Panc1 (cell line): ENCODE measurements at regions not wholly inside any gene's neighbourhood (a gene's known extent, or its start where the extent isn't known, plus 50 kb on each side); places are given as distances from the start of the nearest gene placed in this dataset.

Source experiments
- ATAC-seq: fragments of 200-7000 bp; cut with Tn5 transposase; 2 replicates; pipeline ENCODE4 v1.9.1; 2020; ENCODE audit warnings: mild to moderate bottlenecking, moderate library complexity
- BruUV-seq: library from RNA; stranded (reverse); fragments of 400-500 nt; replicated peaks from 2 replicates; lab custom pipeline; 2021; lab: Mats Ljungman, UMichigan
- CTCF ChIA-PET: fragments of 300-600 bp; sonication (Branson Sonifier 250); formaldehyde crosslinking; loops from one replicate; lab custom pipeline; 2022; ENCODE audit warnings: antibody characterized with exemption; lab: Charles Lee
- POLR2A ChIA-PET: fragments of 300-600 bp; sonication (Branson Sonifier 250); formaldehyde crosslinking; loops from one replicate; lab custom pipeline; 2022; ENCODE audit warnings: antibody characterized with exemption; lab: Charles Lee
- DNase-seq: peaks from one replicate; pipeline ENCODE4 v3.0.0-alpha.2; 2010; ENCODE audit warnings: low read depth, low spot score
- H3K27ac ChIP-seq: 2 replicates; pipeline ENCODE4 v1.5.1; 2011; ENCODE audit warnings: mild to moderate bottlenecking, low read length, inconsistent platforms
- H3K27me3 ChIP-seq: fragments of 200-500 bp; sonication (Bioruptor generic); 2 replicates; pipeline ENCODE4 v1.6.0; 2014; ENCODE audit warnings: low read length, inconsistent platforms; ENCODE audit not compliant: control insufficient read depth, insufficient read depth
- H3K36me3 ChIP-seq: fragments of 200-500 bp; sonication (Bioruptor generic); 2 replicates; pipeline ENCODE4 v1.5.1; 2014; ENCODE audit warnings: inconsistent platforms, mild to moderate bottlenecking, low read length, moderate library complexity; ENCODE audit not compliant: control insufficient read depth, insufficient read depth
- H3K4me1 ChIP-seq: 2 replicates; pipeline ENCODE4 v1.5.1; 2011; ENCODE audit warnings: inconsistent platforms, mild to moderate bottlenecking, low read length, moderate library complexity; ENCODE audit not compliant: control insufficient read depth, insufficient read depth
- H3K4me3 ChIP-seq, 2 experiments: 2 replicates each; pipeline ENCODE4 v1.5.1; 2011 to 2012; ENCODE audit warnings: low read depth in 2 of 2, low read length in 2 of 2, mild to moderate bottlenecking in 2 of 2, inconsistent platforms in 1 of 2, moderate library complexity in 1 of 2
- H3K9me3 ChIP-seq: fragments of 200-500 bp; sonication (Bioruptor generic); 2 replicates; pipeline ENCODE4 v1.5.1; 2014; ENCODE audit warnings: low read depth, mild to moderate bottlenecking, inconsistent platforms, low read length, moderate library complexity; ENCODE audit not compliant: control insufficient read depth, insufficient read depth
- POLR2AphosphoS5 ChIP-seq: IDR thresholded peaks from 2 replicates; pipeline ENCODE4 v1.6.1; 2012; ENCODE audit warnings: mild to moderate bottlenecking, low read depth, low read length, moderate library complexity
- SIN3A ChIP-seq: IDR thresholded peaks from 2 replicates; pipeline ENCODE4 v1.6.1; 2012; ENCODE audit warnings: low read depth, mild to moderate bottlenecking, low read length, moderate library complexity, borderline replicate concordance; ENCODE audit not compliant: insufficient read depth
- TCF7L2 ChIP-seq: IDR thresholded peaks from 2 replicates; pipeline ENCODE4 v1.6.1; 2011; ENCODE audit warnings: mild to moderate bottlenecking, low read depth, low read length, inconsistent platforms
- in situ Hi-C: cut with HindIII; loops from 2 replicates; pipeline ENCODE4 v1.10.0; 2016; ENCODE audit warnings: low sequenced_read_pairs, low pct_unique_long_range_greater_than_20kb
- intact Hi-C: fragments of 100-400 bp; cut with micrococcal nuclease; formaldehyde crosslinking; loops from one replicate; pipeline ENCODE4 v1.10.0; 2022; ENCODE audit not compliant: unreplicated experiment
- TF ChIP-seq, protein P1 (sequence below), 2 experiments: IDR thresholded peaks; 2 replicates each; pipeline ENCODE4 v1.6.1; 2011 to 2012; ENCODE audit warnings: low read depth in 2 of 2, control low read depth in 1 of 2, low read length in 1 of 2, mild to moderate bottlenecking in 1 of 2, moderate library complexity in 1 of 2; ENCODE audit not compliant: insufficient read depth in 1 of 2
- TF ChIP-seq, protein P2 (sequence below): fragments of 450-650 bp; IDR thresholded peaks from 2 replicates; pipeline ENCODE4 v1.5.1; 2017; ENCODE audit warnings: mild to moderate bottlenecking

DNA sequence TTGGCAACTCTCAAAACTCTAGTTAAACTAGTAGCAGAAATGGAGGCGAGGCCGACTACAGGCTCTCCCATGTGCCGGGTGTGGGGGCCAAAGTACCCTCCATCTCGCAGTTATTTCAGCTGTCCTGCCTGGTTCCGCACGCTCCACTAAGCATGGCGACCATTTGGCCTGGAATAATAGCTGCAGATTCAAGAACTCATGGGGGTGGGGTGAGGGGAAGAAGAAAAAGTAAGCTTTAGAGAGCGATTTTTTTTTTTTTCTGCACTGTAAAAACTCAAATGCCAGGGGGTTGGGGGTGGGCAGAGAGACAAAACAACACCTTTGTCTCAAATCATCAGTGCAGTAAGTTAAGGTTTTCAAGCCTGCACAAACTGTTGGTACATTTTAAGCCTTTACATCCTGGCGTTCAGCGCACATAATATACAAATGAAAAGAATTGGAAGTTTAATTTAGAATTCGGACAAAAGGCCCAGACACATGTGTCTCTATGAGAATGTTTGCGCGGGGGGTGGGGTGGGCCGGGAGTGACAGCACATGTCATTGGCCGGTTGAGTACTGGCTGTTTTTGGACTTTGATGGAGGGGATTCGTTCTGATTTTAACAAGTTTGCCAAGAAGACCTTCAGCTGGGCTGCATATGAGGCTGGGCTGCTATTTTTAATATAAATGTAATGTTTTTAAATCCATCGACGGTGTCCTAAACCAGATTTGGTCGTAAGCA lies 694.7 kb upstream of the SALL1 start:
- CTCF ChIA-PET: no interaction called here
- in situ Hi-C loops: no loop called here

GRCh38 chr16:51839727-51840462 lies 688.8 kb upstream of the SALL1 start:
- Histone ChIP-seq H3K4me3 (no peak overlapping the region), H3K27me3 (no peaks in the 10 kb centered on the region), H3K36me3 (no peaks in the 10 kb centered on the region), H3K27ac (no peak overlapping the region), H3K9me3 (no peaks in the 10 kb centered on the region), H3K4me1 (no peaks in the 10 kb centered on the region)
- ATAC-seq (no peak), DNase-seq (no peak)
- no TSS peak for BruUV-seq
- intact Hi-C loops: no loop called here
- TF ChIP-seq TCF7L2: no peak
- in situ Hi-C loops: no loop called here
- CTCF ChIA-PET: no interaction called here
- POLR2A ChIA-PET: no interaction called here

More for the DNA sequence above, 694.7 kb upstream of the SALL1 start:
- TF ChIP-seq SIN3A (no peak), POLR2AphosphoS5 (no peak), TCF7L2 (no peak)
- TF ChIP-seq, protein P1, sequence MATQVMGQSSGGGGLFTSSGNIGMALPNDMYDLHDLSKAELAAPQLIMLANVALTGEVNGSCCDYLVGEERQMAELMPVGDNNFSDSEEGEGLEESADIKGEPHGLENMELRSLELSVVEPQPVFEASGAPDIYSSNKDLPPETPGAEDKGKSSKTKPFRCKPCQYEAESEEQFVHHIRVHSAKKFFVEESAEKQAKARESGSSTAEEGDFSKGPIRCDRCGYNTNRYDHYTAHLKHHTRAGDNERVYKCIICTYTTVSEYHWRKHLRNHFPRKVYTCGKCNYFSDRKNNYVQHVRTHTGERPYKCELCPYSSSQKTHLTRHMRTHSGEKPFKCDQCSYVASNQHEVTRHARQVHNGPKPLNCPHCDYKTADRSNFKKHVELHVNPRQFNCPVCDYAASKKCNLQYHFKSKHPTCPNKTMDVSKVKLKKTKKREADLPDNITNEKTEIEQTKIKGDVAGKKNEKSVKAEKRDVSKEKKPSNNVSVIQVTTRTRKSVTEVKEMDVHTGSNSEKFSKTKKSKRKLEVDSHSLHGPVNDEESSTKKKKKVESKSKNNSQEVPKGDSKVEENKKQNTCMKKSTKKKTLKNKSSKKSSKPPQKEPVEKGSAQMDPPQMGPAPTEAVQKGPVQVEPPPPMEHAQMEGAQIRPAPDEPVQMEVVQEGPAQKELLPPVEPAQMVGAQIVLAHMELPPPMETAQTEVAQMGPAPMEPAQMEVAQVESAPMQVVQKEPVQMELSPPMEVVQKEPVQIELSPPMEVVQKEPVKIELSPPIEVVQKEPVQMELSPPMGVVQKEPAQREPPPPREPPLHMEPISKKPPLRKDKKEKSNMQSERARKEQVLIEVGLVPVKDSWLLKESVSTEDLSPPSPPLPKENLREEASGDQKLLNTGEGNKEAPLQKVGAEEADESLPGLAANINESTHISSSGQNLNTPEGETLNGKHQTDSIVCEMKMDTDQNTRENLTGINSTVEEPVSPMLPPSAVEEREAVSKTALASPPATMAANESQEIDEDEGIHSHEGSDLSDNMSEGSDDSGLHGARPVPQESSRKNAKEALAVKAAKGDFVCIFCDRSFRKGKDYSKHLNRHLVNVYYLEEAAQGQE (IDR thresholded peaks at IDR 0.05; ENCODE audit: insufficient read depth in 1 of 2, low read depth in 2 of 2, low read length in 1 of 2): no peak
- TF ChIP-seq, protein P2, sequence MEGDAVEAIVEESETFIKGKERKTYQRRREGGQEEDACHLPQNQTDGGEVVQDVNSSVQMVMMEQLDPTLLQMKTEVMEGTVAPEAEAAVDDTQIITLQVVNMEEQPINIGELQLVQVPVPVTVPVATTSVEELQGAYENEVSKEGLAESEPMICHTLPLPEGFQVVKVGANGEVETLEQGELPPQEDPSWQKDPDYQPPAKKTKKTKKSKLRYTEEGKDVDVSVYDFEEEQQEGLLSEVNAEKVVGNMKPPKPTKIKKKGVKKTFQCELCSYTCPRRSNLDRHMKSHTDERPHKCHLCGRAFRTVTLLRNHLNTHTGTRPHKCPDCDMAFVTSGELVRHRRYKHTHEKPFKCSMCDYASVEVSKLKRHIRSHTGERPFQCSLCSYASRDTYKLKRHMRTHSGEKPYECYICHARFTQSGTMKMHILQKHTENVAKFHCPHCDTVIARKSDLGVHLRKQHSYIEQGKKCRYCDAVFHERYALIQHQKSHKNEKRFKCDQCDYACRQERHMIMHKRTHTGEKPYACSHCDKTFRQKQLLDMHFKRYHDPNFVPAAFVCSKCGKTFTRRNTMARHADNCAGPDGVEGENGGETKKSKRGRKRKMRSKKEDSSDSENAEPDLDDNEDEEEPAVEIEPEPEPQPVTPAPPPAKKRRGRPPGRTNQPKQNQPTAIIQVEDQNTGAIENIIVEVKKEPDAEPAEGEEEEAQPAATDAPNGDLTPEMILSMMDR: no peak
- H3K27me3 ChIP-seq: no peaks in the 10 kb centered on the region
- DNase-seq (no peak), ATAC-seq (no peak)
- no peaks in the 10 kb centered on the region for H3K4me1 ChIP-seq
- BruUV-seq: no TSS peak
- intact Hi-C loops: no loop called here
- no peaks in the 10 kb centered on the region for H3K9me3 ChIP-seq
- H3K27ac ChIP-seq: no peak overlapping the region
- H3K4me3 ChIP-seq: no peak overlapping the region
- POLR2A ChIA-PET: no interaction called here
- H3K36me3 ChIP-seq: no peaks in the 10 kb centered on the region

DNA sequence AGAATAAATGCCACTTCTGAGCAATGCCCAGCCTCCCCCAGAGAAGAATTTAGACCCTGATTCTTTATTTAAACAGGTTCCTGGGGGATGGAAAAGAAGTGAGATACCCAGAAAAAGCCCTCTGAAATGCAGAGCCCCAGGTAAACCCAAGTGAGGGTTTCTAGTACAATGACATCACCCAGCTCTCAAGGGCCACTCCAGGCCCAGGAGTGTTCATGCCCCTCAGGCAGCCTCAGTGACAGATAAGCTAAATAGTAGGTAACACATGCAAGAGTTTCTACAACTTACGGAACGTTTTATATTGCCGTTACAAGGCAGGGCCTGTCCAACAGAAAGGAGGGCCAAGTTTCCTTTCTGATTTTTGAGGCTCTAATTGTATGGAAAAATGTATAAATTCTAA lies 683.7 kb upstream of the SALL1 start:
- no TSS peak for BruUV-seq
- in situ Hi-C loops (no loop called here), intact Hi-C loops (no loop called here)
- Histone ChIP-seq H3K4me3 (no peak overlapping the region), H3K27me3 (no peaks in the 10 kb centered on the region), H3K27ac (no peak overlapping the region), H3K9me3 (no peaks in the 10 kb centered on the region), H3K36me3 (no peaks in the 10 kb centered on the region), H3K4me1 (no peaks in the 10 kb centered on the region)
- POLR2A ChIA-PET: no interaction called here
- CTCF ChIA-PET: no interaction called here
- DNase-seq (no peak), ATAC-seq (no peak)
- TF ChIP-seq SIN3A (no peak), TCF7L2 (no peak), POLR2AphosphoS5 (no peak)
- TF ChIP-seq, protein P2: no peak
- TF ChIP-seq, protein P1 (IDR thresholded peaks at IDR 0.05; ENCODE audit: insufficient read depth in 1 of 2, low read depth in 2 of 2, low read length in 1 of 2): no peak
